Dermis microvascular lymphatic vessel endothelial cell (primary cell): ENCODE measurements at regions not wholly inside any gene's neighbourhood (a gene's known extent, or its start where the extent isn't known, plus 50 kb on each side); places are given as distances from the start of the nearest gene placed in this dataset.
"Not testable (repeated sequence)": the region's sequence is repeated elsewhere in the genome, so short reads cannot be mapped to it uniquely, and the experiment has no call there.

ENCODE experiments used
- DNase-seq, 2 donors: peaks; one replicate each; pipeline versions ENCODE4 v3.0.0 to v3.0.0-alpha.2; 2010; ENCODE audit warnings: low read depth in 2 of 2

DNA sequence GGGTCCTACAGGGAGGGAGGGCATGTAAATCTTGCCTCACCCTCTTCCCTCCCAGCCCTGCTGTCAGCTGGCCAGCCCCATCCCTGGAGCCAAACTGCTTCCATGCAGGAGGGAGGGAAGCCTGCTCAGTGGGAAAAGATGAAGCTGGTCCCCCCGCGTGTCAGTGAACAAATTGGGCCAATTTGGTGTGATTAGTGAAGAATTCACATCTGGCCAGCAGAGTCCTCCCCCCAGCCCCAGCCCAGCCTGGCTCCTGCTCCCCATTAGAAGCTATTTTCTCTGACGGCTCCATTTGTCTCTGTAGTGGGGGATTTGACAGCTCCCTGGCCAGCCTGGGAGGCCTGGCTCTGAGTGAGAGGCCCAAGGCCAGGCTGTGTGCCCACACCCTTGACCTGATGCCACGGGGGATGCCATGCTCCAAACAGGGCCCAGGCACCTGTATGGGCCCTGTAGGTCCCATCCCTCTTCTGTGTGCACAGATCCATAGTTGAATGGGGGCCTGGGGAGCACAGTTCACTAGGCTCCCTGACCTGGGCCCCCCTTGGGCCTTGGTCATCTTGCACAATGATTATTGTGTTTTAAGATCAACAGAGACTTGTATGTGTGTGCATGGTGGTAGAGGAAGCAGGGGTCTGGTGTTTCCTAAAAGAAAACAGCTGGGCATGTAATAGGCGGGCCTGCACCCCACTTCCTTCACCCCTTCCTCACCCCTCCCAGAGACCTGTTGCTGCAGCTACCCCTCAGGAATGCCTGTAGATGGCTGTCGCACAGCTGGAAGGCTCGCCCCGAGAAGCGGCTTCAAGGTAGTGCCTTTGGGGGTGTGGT is 50.7 kb upstream of the TAC4 start:
- no peak for DNase-seq

DNA sequence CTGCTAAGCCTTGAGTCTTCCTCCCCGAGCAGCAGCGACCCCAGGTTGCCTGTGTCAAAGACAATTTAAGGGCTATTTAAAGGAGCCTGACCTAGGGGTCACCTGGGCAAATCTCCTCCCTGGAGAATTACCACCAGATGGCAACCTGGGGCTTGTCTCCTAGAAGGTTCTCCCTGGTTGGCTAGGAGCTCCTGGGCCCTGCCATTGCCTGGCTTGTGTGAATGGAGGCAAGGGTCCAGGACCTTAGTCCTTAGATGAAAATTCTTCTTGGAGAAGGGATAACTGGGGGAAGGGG is 51.3 kb upstream of the TAC4 start:
- peak in 1 of 2 donors; percentile 23 for DNase-seq

DNA sequence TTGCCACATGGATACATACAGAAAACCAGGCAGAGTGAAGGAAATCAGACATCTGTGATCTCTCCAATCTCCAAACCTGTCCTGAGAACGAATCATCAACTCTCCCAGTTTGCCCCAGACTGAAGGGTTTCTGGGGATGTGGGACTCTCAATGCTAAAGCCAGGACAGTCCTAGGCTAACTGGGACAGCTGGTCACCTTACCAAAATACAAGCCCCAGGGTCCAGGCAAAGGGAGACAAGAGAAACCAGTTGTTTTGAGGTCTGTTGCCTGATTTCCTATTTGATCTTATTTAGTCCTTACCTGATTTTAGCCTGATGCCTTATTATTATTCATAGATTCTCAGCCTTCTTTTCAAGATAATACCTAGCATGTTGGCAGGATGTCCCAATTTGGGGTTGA is 51.7 kb upstream of the TAC4 start:
- no peak for DNase-seq

DNA sequence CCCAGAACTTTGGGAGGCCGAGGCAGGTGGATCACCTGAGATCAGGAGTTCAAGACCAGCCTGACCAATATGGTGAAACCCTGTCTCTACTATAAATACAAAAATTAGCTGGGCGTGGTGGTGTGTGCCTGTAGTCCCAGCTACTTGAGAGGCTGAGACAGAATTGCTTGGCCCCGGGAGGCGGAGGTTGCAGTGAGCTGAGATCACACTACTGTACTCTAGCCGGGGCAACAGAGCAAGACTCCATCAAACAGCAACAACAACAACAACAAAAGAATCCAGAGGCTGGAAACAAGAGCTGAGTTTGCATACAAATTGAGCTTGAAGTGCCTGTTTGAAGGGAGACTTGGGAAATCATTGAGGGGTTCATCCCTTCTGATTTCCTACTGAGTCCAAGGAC is 52.9 kb upstream of the TAC4 start:
- not testable (repeated sequence) for DNase-seq

DNA sequence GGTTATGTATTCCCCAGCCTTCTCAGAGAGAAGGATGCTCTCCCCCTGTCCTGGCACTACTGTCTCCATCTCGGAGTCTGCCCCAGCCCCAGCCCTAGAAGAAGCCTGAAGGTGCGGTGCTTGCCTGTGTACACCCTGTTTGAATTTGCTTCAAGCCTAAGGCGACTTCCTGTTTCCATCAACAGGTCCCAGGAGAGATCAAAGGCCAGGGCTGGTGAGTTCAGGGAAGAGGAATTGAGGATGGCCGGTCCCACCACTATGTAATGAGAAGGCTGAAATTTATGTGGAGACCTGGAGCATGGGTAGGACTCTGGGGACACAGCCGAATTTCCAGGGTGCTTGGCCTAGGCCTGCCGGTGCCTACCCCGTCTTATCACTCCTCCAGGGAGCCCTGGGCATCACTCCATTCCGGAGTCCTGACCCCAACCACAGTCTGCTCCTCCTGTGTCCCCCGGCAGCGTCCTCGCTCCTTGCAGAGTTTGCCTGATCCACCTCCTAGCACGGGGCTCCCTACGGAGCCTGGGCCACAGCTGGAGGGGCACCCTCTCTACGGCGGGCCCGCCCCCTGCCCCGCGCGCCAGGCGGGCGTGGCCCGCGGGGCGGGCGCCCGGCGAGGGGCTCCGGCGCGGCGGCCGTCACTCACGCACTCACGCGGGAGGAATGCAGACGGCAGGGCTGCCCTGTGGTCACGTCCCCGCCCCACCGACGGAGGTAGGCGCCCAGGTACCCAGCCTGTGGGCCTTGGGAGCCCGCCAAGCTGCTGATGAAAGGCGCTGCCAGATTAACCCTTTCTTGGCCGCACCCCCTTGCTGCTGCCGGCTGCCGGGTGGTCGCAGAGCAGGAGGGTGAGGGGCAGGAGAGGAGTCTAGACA is 53.8 kb upstream of the TAC4 start:
- no peak for DNase-seq

- no peak for DNase-seq
Measured at GRCh38 chr17:49903523-49903922, 55.7 kb upstream of the TAC4 start.

GRCh38 chr17:49904893-49905292 is 57.0 kb upstream of the TAC4 start:
- no peak for DNase-seq

GRCh38 chr17:49906531-49907136 is 58.8 kb upstream of the TAC4 start:
- no peak for DNase-seq

DNA sequence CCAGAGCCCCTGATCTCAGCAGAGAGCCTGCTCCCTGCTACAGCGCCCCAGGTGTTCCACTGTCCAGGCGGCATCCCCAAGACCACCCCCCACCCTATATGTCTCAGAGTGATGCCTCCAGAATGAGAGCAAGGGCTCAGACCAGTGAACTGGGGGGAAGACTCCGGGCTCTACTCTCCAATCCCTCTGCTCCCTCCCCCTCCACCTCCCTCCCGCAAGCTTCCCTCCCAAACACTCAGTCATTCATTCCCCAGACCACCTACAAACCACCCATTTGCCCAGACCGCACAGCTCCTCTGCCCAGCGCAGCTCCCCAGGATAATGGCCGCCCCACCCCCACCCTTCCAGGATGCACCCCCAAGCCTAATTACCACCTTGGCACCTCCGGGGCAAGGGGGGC is 59.4 kb upstream of the TAC4 start:
- no peak for DNase-seq

DNA sequence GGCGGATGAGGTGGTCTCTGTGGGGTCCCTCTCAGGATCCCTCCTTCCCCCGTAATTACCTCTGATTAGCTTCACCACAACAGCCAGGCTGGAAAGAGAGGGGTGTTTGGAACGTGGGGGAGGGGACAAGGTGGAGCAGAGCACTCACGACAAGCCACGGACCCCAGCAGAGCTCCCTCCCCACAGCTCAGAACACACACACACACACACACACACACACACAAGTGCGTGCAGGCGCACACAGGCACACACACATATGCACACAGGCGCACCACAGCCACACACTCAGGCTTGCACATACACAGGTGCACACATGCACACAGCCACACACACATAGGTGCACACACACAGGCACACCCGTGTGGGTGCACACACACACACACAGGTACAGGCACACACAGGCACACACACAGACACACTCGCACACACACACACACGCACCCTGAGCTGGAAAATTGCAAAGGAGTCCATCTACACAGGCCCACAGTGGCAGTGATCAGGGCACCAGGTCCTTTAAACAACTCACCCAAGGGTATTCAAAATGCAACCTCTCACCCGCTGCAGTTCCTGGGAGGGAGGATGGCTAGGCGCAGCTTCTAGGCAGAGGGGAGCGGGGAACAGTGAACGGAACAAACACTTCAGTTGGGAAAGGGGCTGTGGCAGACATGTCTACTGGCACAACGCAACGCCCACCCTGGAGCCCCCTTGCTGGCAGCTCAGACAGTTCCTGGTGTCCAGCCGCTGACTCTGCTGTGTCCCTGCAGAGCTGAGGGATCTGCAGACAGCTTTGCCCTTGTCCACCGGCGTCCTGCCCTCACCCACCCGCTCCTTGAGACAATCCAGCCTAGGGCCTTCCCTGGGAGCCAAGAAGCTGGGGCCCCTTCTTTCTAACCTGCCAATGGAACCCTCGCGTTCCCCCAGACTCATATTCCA is 59.9 kb upstream of the DLX4 start:
- DNase-seq: no peak

- DNase-seq: peak in 1 of 2 donors; percentile 4
Measured at GRCh38 chr17:49910094-49910857, 58.7 kb upstream of the DLX4 start.

- no peak for DNase-seq
Measured at GRCh38 chr17:49910858-49911204, 58.2 kb upstream of the DLX4 start.

DNA sequence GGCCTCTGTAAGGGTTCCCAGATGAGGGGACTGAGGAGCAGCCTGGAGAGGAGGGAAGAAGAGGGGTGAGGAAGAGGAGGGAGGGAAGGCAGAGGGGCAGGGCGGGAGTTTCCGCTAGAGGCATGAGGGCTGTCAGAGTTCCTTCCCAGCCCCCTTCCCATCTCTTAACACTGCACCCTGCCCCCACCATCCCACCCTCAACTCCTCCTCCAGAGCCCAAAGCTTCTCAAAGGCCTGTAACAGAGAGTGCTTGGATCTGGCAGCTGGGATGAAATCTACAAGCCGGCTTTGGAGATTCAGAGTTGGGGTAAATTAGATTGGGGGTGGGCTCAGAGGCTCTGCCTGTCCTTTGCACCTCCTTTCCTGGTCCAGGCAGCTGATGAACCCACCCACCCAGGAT is 57.3 kb upstream of the DLX4 start:
- DNase-seq: no peak

DNA sequence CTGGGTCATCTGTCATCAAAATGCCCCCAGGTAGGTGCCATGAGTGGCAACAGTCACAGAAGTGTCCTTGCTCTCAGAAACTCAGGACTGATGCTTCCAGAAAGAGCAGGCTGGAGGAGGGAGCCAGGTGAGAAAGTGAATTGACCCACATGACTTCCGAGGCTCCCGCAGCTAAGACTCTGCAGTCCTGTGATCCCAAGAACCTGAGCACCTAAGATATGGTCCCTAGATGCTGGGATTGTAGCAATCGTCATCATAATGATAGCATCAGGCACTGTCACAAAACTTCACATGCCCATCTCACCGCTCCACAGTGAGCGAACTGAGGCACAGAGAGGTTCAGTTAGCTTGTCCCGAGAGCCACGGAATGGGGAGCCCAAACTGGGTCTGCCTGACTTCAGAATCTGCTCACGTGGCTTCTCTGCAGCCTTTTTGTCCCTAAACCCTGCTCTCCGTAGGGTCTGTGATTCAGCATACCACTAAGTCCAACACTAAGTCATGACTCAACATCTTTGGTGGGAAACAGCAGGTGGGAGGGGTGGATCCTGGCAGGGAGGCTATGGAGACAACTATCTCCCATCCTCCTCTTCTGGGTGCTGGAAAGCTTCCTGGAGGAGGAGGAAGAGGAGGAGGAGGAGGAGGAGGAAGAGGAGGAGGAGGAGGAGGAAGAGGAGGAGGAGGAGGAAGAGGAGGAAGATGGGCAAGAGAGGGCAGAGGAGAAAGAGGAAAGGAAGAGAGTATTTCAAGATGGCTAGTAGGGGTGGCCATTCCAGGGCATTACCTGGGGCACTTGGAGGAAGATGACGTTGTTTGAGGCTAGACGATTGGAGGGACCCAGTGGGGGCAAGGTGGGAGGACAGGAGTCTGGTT is 55.5 kb upstream of the DLX4 start:
- no peak for DNase-seq

- DNase-seq: no peak
Measured at GRCh38 chr17:49914096-49914490, 54.9 kb upstream of the DLX4 start.

DNA sequence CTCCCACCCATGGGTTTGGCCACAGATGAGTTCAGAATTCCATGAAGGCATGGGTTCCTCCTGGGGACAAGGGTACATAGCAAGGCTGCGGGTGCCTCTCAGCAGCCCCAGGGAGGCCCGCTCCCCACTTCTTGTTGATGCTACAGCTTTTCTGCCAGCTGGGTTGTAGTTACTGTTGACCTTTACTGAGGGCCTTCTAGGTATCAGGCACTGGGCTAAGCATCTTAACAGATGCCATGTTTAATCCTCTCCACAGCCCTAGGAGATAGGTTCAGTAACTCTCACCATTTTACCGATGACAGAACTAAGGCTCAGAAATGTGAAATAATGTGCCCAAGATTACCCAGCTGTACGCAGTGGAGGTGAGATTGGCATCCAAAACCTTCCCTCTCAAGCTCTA is 54.3 kb upstream of the DLX4 start:
- no peak for DNase-seq

DNA sequence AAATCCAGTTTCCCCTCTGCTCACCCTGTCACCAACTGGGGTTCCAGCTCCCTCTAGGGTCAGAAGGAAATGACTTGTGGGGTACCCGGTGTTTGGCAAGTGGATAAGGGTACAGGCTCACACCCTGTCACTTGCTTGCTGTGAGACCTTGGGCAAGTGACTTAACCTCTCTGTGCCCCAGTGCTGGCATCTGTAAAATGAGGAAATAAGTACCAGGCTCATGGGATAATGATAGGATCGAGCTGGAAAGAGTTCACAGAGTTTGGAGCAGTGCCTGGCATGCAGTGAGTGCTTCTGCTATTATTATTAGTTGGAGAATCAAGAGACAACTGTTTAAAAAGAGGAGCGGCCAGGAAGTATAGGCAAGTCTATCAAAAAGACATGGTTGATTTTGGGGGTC is 53.7 kb upstream of the DLX4 start:
- DNase-seq: no peak

DNA sequence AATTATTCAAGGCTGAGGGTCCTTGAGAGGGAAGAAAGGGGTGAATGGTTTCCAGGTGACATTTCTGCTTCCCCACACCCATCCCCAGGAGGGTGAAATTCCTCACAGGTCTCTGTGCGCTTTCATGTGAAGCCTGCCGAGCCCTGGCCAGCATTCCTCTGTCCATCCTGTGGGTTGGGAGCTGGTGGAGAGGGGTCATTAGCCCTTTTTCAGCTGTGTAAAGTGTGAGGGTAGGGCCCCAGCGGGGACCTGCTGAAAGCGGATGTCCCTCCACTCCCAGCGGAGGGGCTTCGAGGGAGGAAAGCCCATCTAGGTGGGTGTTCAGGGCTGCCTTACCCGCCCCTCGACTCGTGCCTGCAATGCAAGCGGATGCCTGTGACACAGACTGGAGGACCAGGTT is 53.3 kb upstream of the DLX4 start:
- no peak for DNase-seq

- DNase-seq: no peak
Measured at GRCh38 chr17:49916854-49917515, 52.0 kb upstream of the DLX4 start.
